PC-9 (cell line): ENCODE measurements at regions not wholly inside any gene's neighbourhood (a gene's known extent, or its start where the extent isn't known, plus 50 kb on each side); places are given as distances from the start of the nearest gene placed in this dataset.

ENCODE experiments used
- BruUV-seq: library from RNA; stranded (reverse); fragments of 400-500 nt; replicated peaks from 2 replicates; lab custom pipeline; 2021; lab: Mats Ljungman, UMichigan
- CTCF ChIA-PET: fragments of 300-600 bp; sonication (Branson Sonifier 250); formaldehyde crosslinking; loops from one replicate; lab custom pipeline; 2022; ENCODE audit warnings: antibody characterized with exemption; lab: Charles Lee
- POLR2A ChIA-PET: fragments of 300-600 bp; sonication (Branson Sonifier 250); formaldehyde crosslinking; loops from one replicate; lab custom pipeline; 2022; ENCODE audit warnings: antibody characterized with exemption; ENCODE audit not compliant: unreplicated experiment; lab: Charles Lee
- DNase-seq, 2 experiments: peaks; one replicate each; pipeline versions ENCODE4 v3.0.0 to v3.0.0-alpha.2; 2015 to 2022; ENCODE audit warnings: mixed read lengths in 1 of 2
- H2AFZ ChIP-seq: fragments of 200-600 bp; sonication (generic); 2 replicates; pipeline ENCODE4 v1.8.1; 2017; ENCODE audit warnings: antibody characterized with exemption
- H3F3A ChIP-seq: fragments of 200-600 bp; sonication (generic); 2 replicates; pipeline ENCODE4 v1.8.1; 2017; ENCODE audit warnings: antibody characterized with exemption, mild to moderate bottlenecking, low read depth; ENCODE audit not compliant: insufficient read depth
- H3K27ac ChIP-seq: fragments of 200-600 bp; sonication (generic); 2 replicates; pipeline ENCODE4 v1.6.1; 2016; ENCODE audit warnings: mixed run types
- H3K27me3 ChIP-seq: fragments of 200-600 bp; sonication (generic); 2 replicates; pipeline ENCODE4 v1.6.1; 2016; ENCODE audit warnings: low read depth, mixed run types; ENCODE audit not compliant: insufficient read depth
- H3K36me3 ChIP-seq: fragments of 200-600 bp; sonication (generic); 2 replicates; pipeline ENCODE4 v1.6.1; 2016; ENCODE audit warnings: low read depth, mixed run types
- H3K4me1 ChIP-seq: fragments of 200-600 bp; sonication (generic); replicated peaks from 2 replicates; pipeline ENCODE4 v1.6.1; 2016; ENCODE audit warnings: mixed run types; ENCODE audit not compliant: insufficient read depth
- H3K4me2 ChIP-seq: fragments of 200-600 bp; sonication (generic); 2 replicates; pipeline ENCODE4 v1.6.1; 2017; ENCODE audit warnings: mixed run types
- H3K4me3 ChIP-seq: fragments of 200-600 bp; sonication (generic); 2 replicates; pipeline ENCODE4 v1.6.1; 2016; ENCODE audit warnings: mixed run types
- H3K79me2 ChIP-seq: fragments of 200-600 bp; sonication (generic); 2 replicates; pipeline ENCODE4 v1.6.1; 2017; ENCODE audit warnings: low read depth, mixed run types
- H3K9me2 ChIP-seq: fragments of 200-600 bp; sonication (generic); 2 replicates; pipeline ENCODE4 v1.8.1; 2017; ENCODE audit warnings: mild to moderate bottlenecking; ENCODE audit not compliant: insufficient read depth
- H3K9me3 ChIP-seq: fragments of 200-600 bp; sonication (generic); 2 replicates; pipeline ENCODE4 v1.8.1; 2016; ENCODE audit warnings: low read depth; ENCODE audit not compliant: insufficient read depth
- H4K20me1 ChIP-seq: fragments of 200-600 bp; sonication (generic); 2 replicates; pipeline ENCODE4 v1.8.1; 2017; ENCODE audit not compliant: insufficient read depth
- CTCF ChIP-seq: fragments of 200-600 bp; sonication (generic); conservative IDR thresholded peaks from 2 replicates; pipeline ENCODE4 v1.6.1; 2017; ENCODE audit warnings: mixed run types, antibody characterized with exemption, mild to moderate bottlenecking, moderate library complexity
- EZH2 ChIP-seq: fragments of 200-600 bp; sonication (generic); IDR thresholded peaks from 2 replicates; pipeline ENCODE4 v1.8.0; 2017; ENCODE audit warnings: antibody characterized with exemption, low read depth
- intact Hi-C: fragments of 100-400 bp; cut with micrococcal nuclease; formaldehyde crosslinking; loops from one replicate; pipeline ENCODE4 v1.10.0; 2022; ENCODE audit not compliant: unreplicated experiment

GRCh38 chr20:17808782-17809181, 109.0 kb downstream of the BANF2 start:
- no peak overlapping the region for H3K4me2 ChIP-seq
- H3F3A ChIP-seq = no peaks in the 10 kb centered on the region
- no peak for TF ChIP-seq EZH2
- no peak for TF ChIP-seq CTCF
- no peaks in the 10 kb centered on the region for H3K9me2 ChIP-seq
- ChIA-PET CTCF (interaction anchor here (0.6 kb wide), 1 partner anchor 126 kb away, joined by 3 read pairs; the partner anchor contains the start of gene RRBP1), POLR2A (no interaction called here)
- H3K27ac ChIP-seq = no peak overlapping the region
- H2AFZ ChIP-seq = no peak overlapping the region
- intact Hi-C loops = no loop called here
- H3K27me3 ChIP-seq = no peaks in the 10 kb centered on the region
- no TSS peak for BruUV-seq
- H4K20me1 ChIP-seq = no peaks in the 10 kb centered on the region
- no peak overlapping the region for H3K4me3 ChIP-seq
- H3K9me3 ChIP-seq = no peaks in the 10 kb centered on the region
- H3K4me1 ChIP-seq = no peaks in the 10 kb centered on the region
- DNase-seq = no peak
- H3K36me3 ChIP-seq = no peaks in the 10 kb centered on the region
- no peaks in the 10 kb centered on the region for H3K79me2 ChIP-seq

GRCh38 chr20:17808357-17808756, 108.6 kb downstream of the BANF2 start:
- Histone ChIP-seq H2AFZ (no peak overlapping the region), H3K4me1 (no peaks in the 10 kb centered on the region), H3K4me3 (no peak overlapping the region), H3K9me2 (no peaks in the 10 kb centered on the region), H4K20me1 (no peaks in the 10 kb centered on the region), H3K79me2 (no peaks in the 10 kb centered on the region), H3K9me3 (no peaks in the 10 kb centered on the region), H3K27ac (no peak overlapping the region), H3K36me3 (no peaks in the 10 kb centered on the region), H3K27me3 (no peaks in the 10 kb centered on the region), H3K4me2 (no peak overlapping the region), H3F3A (no peaks in the 10 kb centered on the region)
- TF ChIP-seq EZH2 = no peak
- TF ChIP-seq CTCF = no peak
- intact Hi-C loops = no loop called here
- no TSS peak for BruUV-seq
- no peak for DNase-seq
- ChIA-PET CTCF (interaction anchor here (0.6 kb wide), 1 partner anchor 126 kb away, joined by 3 read pairs; the partner anchor contains the start of gene RRBP1), POLR2A (no interaction called here)

- H3F3A ChIP-seq = no peaks in the 10 kb centered on the region
- no peaks in the 10 kb centered on the region for H3K36me3 ChIP-seq
- H3K27me3 ChIP-seq = no peaks in the 10 kb centered on the region
- TF ChIP-seq CTCF = no peak
- no peak for TF ChIP-seq EZH2
- H3K9me3 ChIP-seq = no peaks in the 10 kb centered on the region
- intact Hi-C loops = no loop called here
- BruUV-seq = no TSS peak
- H3K27ac ChIP-seq = no peak overlapping the region
- no peaks in the 10 kb centered on the region for H3K4me1 ChIP-seq
- no peak overlapping the region for H3K4me2 ChIP-seq
- H4K20me1 ChIP-seq = no peaks in the 10 kb centered on the region
- no peaks in the 10 kb centered on the region for H3K79me2 ChIP-seq
- ChIA-PET CTCF (no interaction called here), POLR2A (no interaction called here)
- no peak overlapping the region for H3K4me3 ChIP-seq
- no peak overlapping the region for H2AFZ ChIP-seq
- DNase-seq = no peak
- no peaks in the 10 kb centered on the region for H3K9me2 ChIP-seq
Measured at GRCh38 chr20:17807651-17808050, 107.9 kb downstream of the BANF2 start.
